HG02571 (cell line): ENCODE measurements at regions not wholly inside any gene's neighbourhood (a gene's known extent, or its start where the extent isn't known, plus 50 kb on each side); places are given as distances from the start of the nearest gene placed in this dataset.

Experiments used
- ATAC-seq: cut with Tn5 transposase; IDR thresholded peaks from one replicate; pipeline ENCODE4 v1.9.1; 2021; ENCODE audit warnings: mild to moderate bottlenecking, moderate library complexity; ENCODE audit not compliant: unreplicated experiment

GRCh38 chr6:44062771-44063560 is 64.3 kb downstream of the MRPL14 start:
- no peak for ATAC-seq

GRCh38 chr6:44062105-44062770 is 65.0 kb downstream of the MRPL14 start:
- ATAC-seq, result no peak

- no peak for ATAC-seq
Observed at GRCh38 chr6:44061375-44062104, 65.7 kb downstream of the MRPL14 start.

GRCh38 chr6:44060612-44061374 is 66.5 kb downstream of the MRPL14 start:
- ATAC-seq, result no peak

GRCh38 chr6:44059359-44060346 is 67.6 kb downstream of the MRPL14 start:
- ATAC-seq, result no peak

GRCh38 chr6:44058617-44059358 is 68.5 kb downstream of the MRPL14 start:
- ATAC-seq, result peak; percentile 55

GRCh38 chr6:44057931-44058616 is 69.2 kb downstream of the MRPL14 start:
- ATAC-seq, result no peak

GRCh38 chr6:44057238-44057930 is 69.9 kb downstream of the MRPL14 start:
- no peak for ATAC-seq

GRCh38 chr6:44056392-44057237 is 70.6 kb downstream of the MRPL14 start:
- ATAC-seq, result no peak

- no peak for ATAC-seq
Observed at GRCh38 chr6:44054721-44055559, 72.3 kb downstream of the MRPL14 start.

- no peak for ATAC-seq
Observed at GRCh38 chr6:44053760-44054556, 73.3 kb downstream of the MRPL14 start.

- ATAC-seq, result no peak
Observed at GRCh38 chr6:44053106-44053756, 74.0 kb downstream of the MRPL14 start.

GRCh38 chr6:44052419-44053023 is 74.7 kb downstream of the MRPL14 start:
- no peak for ATAC-seq

GRCh38 chr6:44051515-44051914 is 75.7 kb downstream of the MRPL14 start:
- no peak for ATAC-seq
